Neural cell (in vitro differentiated cells): ENCODE measurements at regions not wholly inside any gene's neighbourhood (a gene's known extent, or its start where the extent isn't known, plus 50 kb on each side); places are given as distances from the start of the nearest gene placed in this dataset.

Source experiments
- H2AFZ ChIP-seq: fragments of 200-600, 300-800 bp; sonication (generic), shearing (Covaris generic); 2 replicates; pipeline ENCODE4 v1.6.0; 2014; ENCODE audit warnings: low read depth, mild to moderate bottlenecking, antibody characterized with exemption, low read length, moderate library complexity
- H3F3A ChIP-seq: fragments of 200-600 bp; shearing (Covaris generic); 2 replicates; pipeline ENCODE4 v1.6.1; 2016; ENCODE audit warnings: mild to moderate bottlenecking, moderate library complexity, mixed read lengths, antibody characterized with exemption, low read length; ENCODE audit not compliant: insufficient read depth, poor library complexity, severe bottlenecking
- H3K27ac ChIP-seq: fragments of 200-600, 300-800 bp; sonication (generic), shearing (Covaris generic); 2 replicates; pipeline ENCODE4 v1.5.1; 2014; ENCODE audit warnings: mild to moderate bottlenecking, low read length, moderate library complexity
- H3K27me3 ChIP-seq: fragments of 300-800, 200-600 bp; sonication (generic), shearing (Covaris generic); 2 replicates; pipeline ENCODE4 v1.6.0; 2014; ENCODE audit warnings: mild to moderate bottlenecking, low read depth, low read length, moderate library complexity; ENCODE audit not compliant: insufficient read depth
- H3K36me3 ChIP-seq: fragments of 300-800, 200-600 bp; sonication (generic), shearing (Covaris generic); 2 replicates; pipeline ENCODE4 v1.5.1; 2014; ENCODE audit warnings: mild to moderate bottlenecking, antibody characterized with exemption, low read length, moderate library complexity; ENCODE audit not compliant: insufficient read depth
- H3K4me2 ChIP-seq: fragments of 300-800, 200-600 bp; sonication (generic), shearing (Covaris generic); 2 replicates; pipeline ENCODE4 v1.6.0; 2014; ENCODE audit warnings: mild to moderate bottlenecking, low read length
- H3K4me3 ChIP-seq: fragments of 300-800, 200-600 bp; sonication (generic), shearing (Covaris generic); 2 replicates; pipeline ENCODE4 v1.5.1; 2014; ENCODE audit warnings: mild to moderate bottlenecking, low read length, moderate library complexity
- H3K79me2 ChIP-seq: fragments of 200-600 bp; shearing (Covaris generic); replicated peaks from 2 replicates; pipeline ENCODE4 v1.6.0; 2014; ENCODE audit warnings: mild to moderate bottlenecking, low read length, moderate library complexity; ENCODE audit not compliant: insufficient read depth
- H3K9ac ChIP-seq: fragments of 300-800, 200-600 bp; sonication (generic), shearing (Covaris generic); 2 replicates; pipeline ENCODE4 v1.6.1; 2016; ENCODE audit warnings: mild to moderate bottlenecking, low read length, mixed read lengths
- H3K9me2 ChIP-seq: fragments of 200-600 bp; shearing (Covaris generic); 2 replicates; pipeline ENCODE4 v1.6.1; 2016; ENCODE audit warnings: mild to moderate bottlenecking, low read length, mixed read lengths; ENCODE audit not compliant: insufficient read depth
- H3K9me3 ChIP-seq: fragments of 200-600, 300-800 bp; sonication (generic), shearing (Covaris generic); 2 replicates; pipeline ENCODE4 v1.6.1; 2016; ENCODE audit warnings: mild to moderate bottlenecking, mixed run types, low read length, moderate library complexity, mixed read lengths
- H4K20me1 ChIP-seq: fragments of 200-600 bp; shearing (Covaris generic); 2 replicates; pipeline ENCODE4 v1.6.1; 2016; ENCODE audit warnings: mild to moderate bottlenecking, mixed run types; ENCODE audit not compliant: insufficient read depth
- CTCF ChIP-seq: fragments of 450-650 bp; IDR thresholded peaks from 2 replicates; pipeline ENCODE4 v1.5.1; 2014; ENCODE audit warnings: antibody characterized with exemption, mild to moderate bottlenecking, moderate library complexity; ENCODE audit not compliant: poor library complexity, severe bottlenecking
- EP300 ChIP-seq: fragments of 450-650 bp; conservative IDR thresholded peaks from 2 replicates; pipeline ENCODE4 v1.6.1; 2014; ENCODE audit warnings: antibody characterized with exemption, mild to moderate bottlenecking, moderate library complexity; ENCODE audit not compliant: poor library complexity, severe bottlenecking
- EZH2 ChIP-seq: fragments of 200-600, 300-800 bp; shearing (Covaris generic), sonication (generic); IDR thresholded peaks from 2 replicates; pipeline ENCODE4 v1.6.1; 2014; ENCODE audit warnings: antibody characterized with exemption, low read length, borderline replicate concordance, mild to moderate bottlenecking; ENCODE audit not compliant: insufficient read depth, poor library complexity, severe bottlenecking
- MXI1 ChIP-seq: fragments of 450-650 bp; conservative IDR thresholded peaks from 2 replicates; pipeline ENCODE4 v1.6.1; 2014; ENCODE audit warnings: antibody characterized with exemption, mild to moderate bottlenecking; ENCODE audit not compliant: poor library complexity, severe bottlenecking
- POLR2AphosphoS5 ChIP-seq: IDR thresholded peaks from 2 replicates; pipeline ENCODE4 v1.6.1; 2012
- RAD21 ChIP-seq: fragments of 450-650 bp; conservative IDR thresholded peaks from 2 replicates; pipeline ENCODE4 v1.6.1; 2014; ENCODE audit warnings: antibody characterized with exemption, mild to moderate bottlenecking, moderate library complexity
- REST ChIP-seq: IDR thresholded peaks from 2 replicates; pipeline ENCODE4 v1.6.1; 2012; ENCODE audit warnings: borderline replicate concordance
- SMC3 ChIP-seq: fragments of 450-650 bp; conservative IDR thresholded peaks from 2 replicates; pipeline ENCODE4 v1.6.1; 2014; ENCODE audit warnings: antibody characterized with exemption, mild to moderate bottlenecking, moderate library complexity; ENCODE audit not compliant: poor library complexity
- TAF1 ChIP-seq: IDR thresholded peaks from 2 replicates; pipeline ENCODE4 v1.6.1; 2012; ENCODE audit warnings: low read depth

- H3K4me2 ChIP-seq = no peak overlapping the region
- no peaks in the 10 kb centered on the region for H3K79me2 ChIP-seq
- no peaks in the 10 kb centered on the region for H3F3A ChIP-seq
- H3K27me3 ChIP-seq = no peaks in the 10 kb centered on the region
- no peak overlapping the region for H3K27ac ChIP-seq
- no peak overlapping the region for H3K9ac ChIP-seq
- TF ChIP-seq CTCF (no peak), EP300 (no peak), REST (no peak), SMC3 (no peak), POLR2AphosphoS5 (no peak)
- H4K20me1 ChIP-seq = no peaks in the 10 kb centered on the region
- H3K4me3 ChIP-seq = no peak overlapping the region
- no peaks in the 10 kb centered on the region for H3K36me3 ChIP-seq
- H3K9me2 ChIP-seq = no peaks in the 10 kb centered on the region
- H3K9me3 ChIP-seq = no peaks in the 10 kb centered on the region
- no peak overlapping the region for H2AFZ ChIP-seq
These were observed 254.8 kb downstream of the FGF9 start for GRCh38 chr13:21925720-21926119.

GRCh38 chr13:21929400-21929799 lies 258.5 kb downstream of the FGF9 start:
- Histone ChIP-seq H3K9ac (no peak overlapping the region), H4K20me1 (no peaks in the 10 kb centered on the region), H3K79me2 (no peaks in the 10 kb centered on the region), H3K36me3 (no peaks in the 10 kb centered on the region), H3K27ac (no peak overlapping the region), H3K4me2 (no peak overlapping the region), H3F3A (no peaks in the 10 kb centered on the region), H3K4me3 (no peak overlapping the region), H3K9me2 (no peaks in the 10 kb centered on the region), H3K27me3 (no peaks in the 10 kb centered on the region), H3K9me3 (no peaks in the 10 kb centered on the region), H2AFZ (no peak overlapping the region)
- TF ChIP-seq REST = no peak
- TF ChIP-seq POLR2AphosphoS5 = no peak
- TF ChIP-seq EP300 = no peak
- no peak for TF ChIP-seq RAD21
- TF ChIP-seq MXI1 = no peak
- TF ChIP-seq EZH2 = no peak
- no peak for TF ChIP-seq SMC3
- TF ChIP-seq TAF1 = no peak
- TF ChIP-seq CTCF = no peak
